H1 (cell line): ENCODE measurements at regions not wholly inside any gene's neighbourhood (a gene's known extent, or its start where the extent isn't known, plus 50 kb on each side); places are given as distances from the start of the nearest gene placed in this dataset.

Experiments used
- BRCA1 ChIP-seq: IDR thresholded peaks from 2 replicates; pipeline ENCODE4 v1.6.1; 2012; ENCODE audit warnings: low read depth, low read length, improper control_type of control experiment
- CEBPB ChIP-seq: IDR thresholded peaks from 2 replicates; pipeline ENCODE4 v1.6.1; 2012; ENCODE audit warnings: low read depth, low read length
- CREB1 ChIP-seq: IDR thresholded peaks from 2 replicates; pipeline ENCODE4 v1.6.1; 2012; ENCODE audit warnings: inconsistent platforms
- EP300 ChIP-seq, 2 experiments: IDR thresholded peaks; 1 replicate in 1 of 2; 2 replicates in 1 of 2; pipeline ENCODE4 v1.6.1; 2011 to 2012; ENCODE audit warnings: low read depth in 2 of 2, low read length in 2 of 2, mild to moderate bottlenecking in 2 of 2, borderline replicate concordance in 1 of 2, inconsistent platforms in 1 of 2, moderate library complexity in 1 of 2
- GTF2F1 ChIP-seq: IDR thresholded peaks from 2 replicates; pipeline ENCODE4 v1.6.1; 2012; ENCODE audit warnings: low read depth, low read length, improper control_type of control experiment, borderline replicate concordance
- POLR2A ChIP-seq, 2 experiments: IDR thresholded peaks; 1 replicate in 1 of 2; 2 replicates in 1 of 2; pipeline ENCODE4 v1.6.1; 2011; ENCODE audit warnings: low read depth in 2 of 2, low read length in 2 of 2, mild to moderate bottlenecking in 2 of 2; ENCODE audit errors: control extremely low read depth in 1 of 2
- RFX5 ChIP-seq: IDR thresholded peaks from 2 replicates; pipeline ENCODE4 v1.6.1; 2011; ENCODE audit warnings: low read depth, low read length, improper control_type of control experiment, borderline replicate concordance
- SAP30 ChIP-seq: fragments of 300-600 bp; sonication (generic); IDR thresholded peaks from 2 replicates; pipeline ENCODE4 v1.7.1; 2012; ENCODE audit warnings: low read length, moderate library complexity, mild to moderate bottlenecking, inconsistent platforms; ENCODE audit not compliant: insufficient read depth, insufficient replicate concordance
- SP4 ChIP-seq: IDR thresholded peaks from 2 replicates; pipeline ENCODE4 v1.6.1; 2012; ENCODE audit warnings: low read length, inconsistent platforms
- SRF ChIP-seq: IDR thresholded peaks from 2 replicates; pipeline ENCODE4 v1.6.1; 2011; ENCODE audit warnings: mild to moderate bottlenecking, low read depth, low read length, moderate library complexity
- TEAD4 ChIP-seq: IDR thresholded peaks from 2 replicates; pipeline ENCODE4 v1.6.1; 2012; ENCODE audit warnings: low read depth, low read length, inconsistent platforms, mixed read lengths
- TF ChIP-seq, protein P1 (sequence below): IDR thresholded peaks from 2 replicates; pipeline ENCODE4 v1.6.1; 2012; ENCODE audit warnings: inconsistent platforms
- TF ChIP-seq, protein P2 (sequence below), 3 experiments: IDR thresholded peaks; 1 replicate in 2 of 3; 2 replicates in 1 of 3; pipeline versions ENCODE4 v1.5.1 to v1.6.1; 2011; ENCODE audit warnings: low read length in 3 of 3, mild to moderate bottlenecking in 3 of 3, inconsistent platforms in 2 of 3, low read depth in 1 of 3, moderate library complexity in 1 of 3; ENCODE audit not compliant: insufficient read depth in 1 of 3; ENCODE audit errors: control extremely low read depth in 1 of 3
- TF ChIP-seq, protein P3 (sequence below): IDR thresholded peaks from 2 replicates; pipeline ENCODE4 v1.6.1; 2011; ENCODE audit warnings: low read length, improper control_type of control experiment

DNA sequence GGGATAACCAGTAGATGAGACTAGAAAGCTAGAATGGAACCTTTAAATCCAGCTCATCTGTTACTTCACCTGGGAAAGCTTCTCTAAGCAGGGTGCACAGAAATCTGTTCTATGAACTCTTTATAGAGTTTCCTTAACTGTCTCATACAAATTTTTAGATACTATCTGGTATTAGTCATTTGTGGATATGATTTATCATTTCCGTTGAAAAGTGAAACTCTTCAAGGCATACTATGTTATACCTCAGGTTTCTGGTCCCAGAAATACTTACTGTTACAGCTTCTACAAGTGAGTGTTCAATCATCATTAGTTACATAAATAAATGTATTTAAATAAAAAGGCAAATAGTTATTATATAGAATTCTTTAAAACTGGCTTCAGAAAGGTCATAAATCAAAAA, 298.3 kb upstream of the AGA start:
- TF ChIP-seq GTF2F1 (no peak), SAP30 (no peak), TEAD4 (no peak), RFX5 (no peak), SP4 (no peak), CEBPB (no peak), SRF (no peak), EP300 (IDR thresholded peaks at IDR 0.05; ENCODE audit: borderline replicate concordance in 1 of 2, low read depth in 2 of 2, low read length in 2 of 2) (no peak), CREB1 (no peak), POLR2A (IDR thresholded peaks at IDR 0.05; ENCODE audit: control extremely low read depth in 1 of 2, low read depth in 2 of 2, low read length in 2 of 2) (no peak), BRCA1 (no peak)
- TF ChIP-seq, protein P1, sequence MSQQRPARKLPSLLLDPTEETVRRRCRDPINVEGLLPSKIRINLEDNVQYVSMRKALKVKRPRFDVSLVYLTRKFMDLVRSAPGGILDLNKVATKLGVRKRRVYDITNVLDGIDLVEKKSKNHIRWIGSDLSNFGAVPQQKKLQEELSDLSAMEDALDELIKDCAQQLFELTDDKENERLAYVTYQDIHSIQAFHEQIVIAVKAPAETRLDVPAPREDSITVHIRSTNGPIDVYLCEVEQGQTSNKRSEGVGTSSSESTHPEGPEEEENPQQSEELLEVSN: no peak
- TF ChIP-seq, protein P2, sequence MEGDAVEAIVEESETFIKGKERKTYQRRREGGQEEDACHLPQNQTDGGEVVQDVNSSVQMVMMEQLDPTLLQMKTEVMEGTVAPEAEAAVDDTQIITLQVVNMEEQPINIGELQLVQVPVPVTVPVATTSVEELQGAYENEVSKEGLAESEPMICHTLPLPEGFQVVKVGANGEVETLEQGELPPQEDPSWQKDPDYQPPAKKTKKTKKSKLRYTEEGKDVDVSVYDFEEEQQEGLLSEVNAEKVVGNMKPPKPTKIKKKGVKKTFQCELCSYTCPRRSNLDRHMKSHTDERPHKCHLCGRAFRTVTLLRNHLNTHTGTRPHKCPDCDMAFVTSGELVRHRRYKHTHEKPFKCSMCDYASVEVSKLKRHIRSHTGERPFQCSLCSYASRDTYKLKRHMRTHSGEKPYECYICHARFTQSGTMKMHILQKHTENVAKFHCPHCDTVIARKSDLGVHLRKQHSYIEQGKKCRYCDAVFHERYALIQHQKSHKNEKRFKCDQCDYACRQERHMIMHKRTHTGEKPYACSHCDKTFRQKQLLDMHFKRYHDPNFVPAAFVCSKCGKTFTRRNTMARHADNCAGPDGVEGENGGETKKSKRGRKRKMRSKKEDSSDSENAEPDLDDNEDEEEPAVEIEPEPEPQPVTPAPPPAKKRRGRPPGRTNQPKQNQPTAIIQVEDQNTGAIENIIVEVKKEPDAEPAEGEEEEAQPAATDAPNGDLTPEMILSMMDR (IDR thresholded peaks at IDR 0.05; ENCODE audit: control extremely low read depth in 1 of 3, insufficient read depth in 1 of 3, low read depth in 1 of 3, low read length in 3 of 3): no peak
- TF ChIP-seq, protein P3, sequence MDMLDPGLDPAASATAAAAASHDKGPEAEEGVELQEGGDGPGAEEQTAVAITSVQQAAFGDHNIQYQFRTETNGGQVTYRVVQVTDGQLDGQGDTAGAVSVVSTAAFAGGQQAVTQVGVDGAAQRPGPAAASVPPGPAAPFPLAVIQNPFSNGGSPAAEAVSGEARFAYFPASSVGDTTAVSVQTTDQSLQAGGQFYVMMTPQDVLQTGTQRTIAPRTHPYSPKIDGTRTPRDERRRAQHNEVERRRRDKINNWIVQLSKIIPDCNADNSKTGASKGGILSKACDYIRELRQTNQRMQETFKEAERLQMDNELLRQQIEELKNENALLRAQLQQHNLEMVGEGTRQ: no peak
